ENCODE measurements at regions not wholly inside any gene's neighbourhood (a gene's known extent, or its start where the extent isn't known, plus 50 kb on each side); places are given as distances from the start of the nearest gene placed in this dataset.

DNA sequence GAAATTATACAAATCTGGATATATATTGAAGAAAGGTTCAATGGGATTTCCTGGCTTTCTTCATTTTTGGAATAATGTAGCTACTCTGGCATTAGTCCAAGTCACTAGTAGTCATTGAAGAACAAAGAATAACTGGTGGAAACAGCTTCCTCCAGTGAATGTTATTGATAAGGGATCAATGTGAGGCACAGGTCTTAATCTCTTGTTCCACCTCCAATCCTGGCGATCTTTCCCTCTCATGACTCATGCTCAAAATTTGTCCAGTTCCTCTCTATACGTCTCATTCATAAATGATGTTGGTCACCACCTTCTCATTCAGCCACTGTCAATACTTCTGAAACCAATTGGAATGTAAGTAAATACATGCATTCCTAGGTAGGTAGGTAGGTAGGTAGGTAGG is 185.0 kb upstream of the BMP2 start:
- TF ChIP-seq SUZ12 (IDR thresholded peaks at IDR 0.05; ENCODE audit: extremely low read depth, insufficient read depth, insufficient read length) (no peak), YY1 (IDR thresholded peaks at IDR 0.05; ENCODE audit: insufficient read depth, insufficient read length) (no peak)

All from NT2/D1 (cell line).